HFFc6 (cell line): ENCODE measurements at regions not wholly inside any gene's neighbourhood (a gene's known extent, or its start where the extent isn't known, plus 50 kb on each side); places are given as distances from the start of the nearest gene placed in this dataset.

Experiments
- DNase-seq: peaks from one replicate; pipeline ENCODE4 v3.0.0-alpha.2; 2018
- H3K27ac Mint-ChIP-seq: 2 replicates; pipeline ENCODE4 v1.8.0; 2020; ENCODE audit warnings: mild to moderate bottlenecking, mixed read lengths
- H3K27me3 Mint-ChIP-seq: 2 replicates; pipeline ENCODE4 v1.8.0; 2021; ENCODE audit warnings: mild to moderate bottlenecking, moderate library complexity, mixed read lengths; ENCODE audit not compliant: insufficient read depth
- H3K36me3 Mint-ChIP-seq: 2 replicates; pipeline ENCODE4 v1.8.0; 2021; ENCODE audit warnings: low read depth, mixed read lengths
- H3K4me1 Mint-ChIP-seq: 2 replicates; pipeline ENCODE4 v1.8.0; 2020; ENCODE audit warnings: low read depth, mixed read lengths
- H3K4me3 Mint-ChIP-seq: 2 replicates; pipeline ENCODE4 v1.8.0; 2020; ENCODE audit warnings: mild to moderate bottlenecking, moderate library complexity, mixed read lengths
- H3K9me3 Mint-ChIP-seq: 2 replicates; pipeline ENCODE4 v1.8.0; 2020; ENCODE audit warnings: mild to moderate bottlenecking, mixed read lengths
- CTCF ChIP-seq: fragments of 200-600 bp; sonication (generic); IDR thresholded peaks from 2 replicates; pipeline ENCODE4 v1.5.0; 2021; ENCODE audit warnings: antibody characterized with exemption, mild to moderate bottlenecking

- Mint-ChIP-seq H3K27ac (no peak overlapping the region), H3K4me3 (no peak overlapping the region), H3K4me1 (no peaks in the 10 kb centered on the region), H3K36me3 (no peaks in the 10 kb centered on the region), H3K9me3 (no peaks in the 10 kb centered on the region), H3K27me3 (peaks cover 36% of the 10 kb centered on the region)
- DNase-seq: peak; percentile 2
- TF ChIP-seq CTCF: no peak
Observed at GRCh38 chr11:122317305-122317704, 201.3 kb upstream of the BLID start.

GRCh38 chr11:122313581-122313980 lies 197.6 kb upstream of the BLID start:
- Mint-ChIP-seq H3K9me3 (no peaks in the 10 kb centered on the region), H3K4me3 (no peak overlapping the region), H3K27ac (no peak overlapping the region), H3K36me3 (no peaks in the 10 kb centered on the region), H3K4me1 (no peaks in the 10 kb centered on the region), H3K27me3 (peaks cover 42% of the 10 kb centered on the region)
- DNase-seq: no peak
- TF ChIP-seq CTCF: no peak

- Mint-ChIP-seq H3K27me3 (peaks cover 48% of the 10 kb centered on the region), H3K4me1 (no peaks in the 10 kb centered on the region), H3K36me3 (no peaks in the 10 kb centered on the region), H3K27ac (no peak overlapping the region), H3K9me3 (no peaks in the 10 kb centered on the region), H3K4me3 (no peak overlapping the region)
- TF ChIP-seq CTCF: no peak
- DNase-seq: no peak
Observed at GRCh38 chr11:122311216-122311755, 195.3 kb upstream of the BLID start.

- H3K27me3 Mint-ChIP-seq: peaks cover 51% of the 10 kb centered on the region
- H3K36me3 Mint-ChIP-seq: no peaks in the 10 kb centered on the region
- H3K27ac Mint-ChIP-seq: no peak overlapping the region
- no peak overlapping the region for H3K4me3 Mint-ChIP-seq
- no peak for TF ChIP-seq CTCF
- H3K4me1 Mint-ChIP-seq: no peaks in the 10 kb centered on the region
- no peak for DNase-seq
- H3K9me3 Mint-ChIP-seq: no peaks in the 10 kb centered on the region
Observed at GRCh38 chr11:122310766-122311165, 194.8 kb upstream of the BLID start.

- DNase-seq: no peak
- H3K9me3 Mint-ChIP-seq: no peaks in the 10 kb centered on the region
Observed at GRCh38 chr11:122309262-122309925, 193.4 kb upstream of the BLID start.

More at GRCh38 chr11:122309262-122309925, 193.4 kb upstream of the BLID start:
- H3K27ac Mint-ChIP-seq: no peak overlapping the region
- peaks cover 55% of the 10 kb centered on the region for H3K27me3 Mint-ChIP-seq
- no peak overlapping the region for H3K4me3 Mint-ChIP-seq
- TF ChIP-seq CTCF: no peak
- H3K36me3 Mint-ChIP-seq: no peaks in the 10 kb centered on the region
- no peaks in the 10 kb centered on the region for H3K4me1 Mint-ChIP-seq
